HCEC 1CT (cell line): ENCODE measurements at regions not wholly inside any gene's neighbourhood (a gene's known extent, or its start where the extent isn't known, plus 50 kb on each side); places are given as distances from the start of the nearest gene placed in this dataset.

ENCODE experiments used
- DNase-seq: peaks from one replicate; pipeline ENCODE4 v3.0.0-alpha.2; 2017

DNA sequence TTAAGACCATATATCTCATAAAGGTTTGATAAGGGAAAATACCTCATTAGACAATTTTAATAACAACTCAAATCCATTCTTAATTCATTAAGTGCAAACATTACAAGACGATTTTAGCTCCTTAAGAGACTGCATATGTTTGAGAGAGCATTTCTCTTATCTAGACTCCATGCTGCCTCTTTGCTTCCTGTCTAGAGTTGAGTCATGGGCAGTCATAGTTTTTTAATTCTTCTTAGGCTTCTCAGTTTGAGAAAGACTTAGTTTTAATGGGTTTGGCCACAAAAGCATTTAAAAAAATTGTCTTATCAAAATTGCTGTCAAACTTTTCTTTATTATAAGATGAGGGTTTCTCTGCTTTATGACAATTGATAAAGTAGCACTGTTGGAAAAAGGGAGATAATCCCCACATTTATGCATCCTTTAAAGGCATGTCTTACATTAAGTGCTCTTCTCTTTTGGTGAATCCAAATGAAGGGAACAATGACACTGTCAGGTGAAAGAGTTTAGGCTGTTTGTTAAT lies 713.4 kb downstream of the PCDH18 start:
- DNase-seq = no peak

DNA sequence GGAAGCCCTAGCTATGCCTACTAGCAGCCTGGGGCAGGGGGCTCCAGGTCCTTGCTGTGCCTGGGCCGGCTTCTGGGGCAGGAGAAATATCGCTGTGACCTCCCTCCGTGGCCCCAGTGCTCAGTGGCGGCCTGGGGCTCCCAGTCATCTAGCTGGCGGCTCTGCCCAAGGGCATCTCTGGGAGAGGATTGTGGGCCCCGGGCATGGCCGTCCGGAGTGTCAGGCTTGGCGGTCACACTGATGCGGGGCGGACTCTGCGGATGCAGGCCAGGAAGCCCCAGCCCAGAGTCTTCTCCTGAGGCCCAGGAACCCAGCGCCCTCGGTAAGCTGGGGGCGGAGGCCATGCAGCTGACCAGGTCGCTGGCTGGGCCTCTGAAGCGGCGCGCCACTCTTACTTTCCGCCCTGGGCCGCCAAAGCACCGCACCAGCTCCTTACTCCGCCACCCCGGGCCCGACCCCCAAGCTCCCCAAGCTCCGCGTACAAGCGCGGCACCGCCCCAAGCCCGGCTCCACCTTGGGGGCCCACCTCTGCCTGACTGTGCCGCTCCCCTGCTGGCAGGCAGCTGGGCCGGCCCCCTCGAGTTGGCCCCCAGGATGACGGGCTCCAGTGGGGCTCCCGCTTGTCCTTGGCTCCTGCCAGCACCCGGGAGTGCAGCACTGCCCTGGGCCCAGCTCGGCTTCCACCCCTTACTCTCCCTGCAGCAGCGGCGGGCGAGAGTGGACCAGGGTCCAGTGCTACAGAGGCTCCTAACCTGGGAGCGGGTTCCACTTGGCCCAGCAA lies 720.0 kb downstream of the PCDH18 start:
- no peak for DNase-seq

DNA sequence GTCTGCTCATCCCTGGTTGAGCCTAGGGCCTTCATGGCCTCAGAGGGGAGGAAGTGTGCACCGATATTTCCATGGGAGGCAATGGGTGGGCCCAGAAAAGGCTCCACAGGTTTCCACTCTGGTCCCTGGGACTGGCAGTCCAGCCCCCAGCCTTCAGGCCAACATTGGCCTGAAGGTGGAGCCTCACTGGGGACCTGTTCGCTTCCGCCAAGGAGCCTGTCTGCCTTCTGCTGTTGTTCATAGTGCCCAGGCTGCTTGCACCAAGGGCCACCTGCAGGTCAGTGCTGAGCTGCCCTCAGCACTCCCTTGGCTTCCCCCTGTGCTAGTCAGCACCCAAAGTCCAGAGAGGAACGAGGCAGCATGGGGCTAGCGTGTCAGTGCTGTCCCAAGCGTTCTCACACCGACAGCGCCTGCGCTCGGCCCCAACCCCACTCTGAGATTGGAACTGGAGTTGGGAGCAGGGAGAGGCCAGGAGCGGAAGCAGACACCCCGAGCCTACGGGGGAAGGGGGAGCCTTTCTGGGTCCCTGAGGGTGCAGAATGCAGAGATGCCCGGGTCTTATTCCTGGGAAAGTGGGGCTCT lies 720.7 kb downstream of the PCDH18 start:
- no peak for DNase-seq

DNA sequence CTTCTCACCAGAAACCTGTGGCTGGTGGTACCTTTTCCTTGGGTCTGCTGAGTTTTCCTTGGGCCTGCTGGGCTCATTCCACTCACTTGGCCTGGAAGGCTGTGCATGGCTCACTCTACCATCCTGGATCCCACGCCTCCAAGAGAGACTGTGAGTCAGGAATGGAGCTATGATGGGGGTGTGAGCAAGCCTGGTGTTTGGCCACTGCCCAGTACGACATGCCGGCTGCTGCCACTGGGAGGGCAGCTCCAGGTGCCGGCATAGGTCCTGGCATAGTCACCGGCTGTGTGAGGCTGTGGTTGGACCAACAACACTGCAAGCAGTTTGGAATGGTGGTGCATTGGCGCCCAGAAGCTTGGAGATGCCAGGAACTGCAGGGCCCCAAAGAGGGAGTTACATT lies 721.7 kb downstream of the PCDH18 start:
- peak; percentile 1 for DNase-seq

DNA sequence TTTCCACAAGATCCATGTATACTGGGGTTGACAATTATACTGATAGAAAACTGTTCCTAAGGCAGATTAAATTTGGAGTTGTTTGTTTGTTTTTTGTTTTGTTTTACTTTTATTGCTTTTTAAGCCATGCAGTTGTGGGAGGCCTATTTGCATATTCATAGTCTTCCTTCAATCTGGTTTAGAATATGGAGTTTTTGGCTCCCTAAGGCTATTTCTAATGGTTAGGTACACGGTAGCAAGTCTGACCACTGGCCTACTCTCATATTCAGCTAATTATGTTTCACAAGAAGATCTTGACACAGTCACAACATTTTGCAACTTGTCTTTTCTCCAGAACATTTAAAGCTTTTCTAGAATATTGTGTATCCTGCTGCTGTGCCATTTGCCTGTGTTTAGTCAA lies 725.5 kb downstream of the PCDH18 start:
- DNase-seq = no peak

DNA sequence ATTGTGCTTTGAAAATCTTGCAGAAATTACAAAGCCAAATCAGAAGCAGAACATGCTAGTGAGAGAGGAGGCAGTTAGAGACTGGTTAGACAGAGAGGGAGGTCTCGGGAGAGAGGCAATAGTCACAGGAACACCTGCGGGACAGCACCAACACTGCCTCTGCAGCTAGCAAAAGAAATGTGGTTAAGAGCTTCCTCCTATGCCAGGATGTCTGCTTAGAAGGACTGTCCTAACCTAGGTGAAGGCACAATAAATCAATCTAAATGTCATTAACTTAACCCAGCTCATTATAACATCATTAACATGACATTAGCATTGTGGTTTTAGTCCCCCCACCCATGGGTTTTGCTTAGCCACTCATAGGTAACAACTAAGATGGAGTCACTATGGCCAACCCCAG lies 726.7 kb downstream of the PCDH18 start:
- DNase-seq = no peak

DNA sequence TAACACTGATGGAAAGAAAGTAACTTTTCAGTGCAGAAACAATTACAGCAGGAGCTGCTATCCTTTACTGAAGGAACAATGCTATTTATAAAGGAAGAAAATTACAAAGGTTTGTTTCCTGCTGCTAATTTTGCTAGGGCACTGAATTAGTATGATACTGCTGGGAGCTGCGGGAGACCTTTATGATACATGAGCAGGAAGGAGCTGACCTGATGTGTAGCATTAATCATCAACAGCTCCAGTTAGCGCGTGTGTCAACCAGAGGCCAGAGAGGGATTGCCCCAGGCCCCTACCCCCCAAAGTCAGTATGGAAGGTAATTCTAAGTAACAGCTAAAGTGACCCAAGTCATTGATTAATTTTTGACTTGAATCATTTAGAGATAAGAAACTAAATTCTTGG lies 728.9 kb downstream of the PCDH18 start:
- no peak for DNase-seq

DNA sequence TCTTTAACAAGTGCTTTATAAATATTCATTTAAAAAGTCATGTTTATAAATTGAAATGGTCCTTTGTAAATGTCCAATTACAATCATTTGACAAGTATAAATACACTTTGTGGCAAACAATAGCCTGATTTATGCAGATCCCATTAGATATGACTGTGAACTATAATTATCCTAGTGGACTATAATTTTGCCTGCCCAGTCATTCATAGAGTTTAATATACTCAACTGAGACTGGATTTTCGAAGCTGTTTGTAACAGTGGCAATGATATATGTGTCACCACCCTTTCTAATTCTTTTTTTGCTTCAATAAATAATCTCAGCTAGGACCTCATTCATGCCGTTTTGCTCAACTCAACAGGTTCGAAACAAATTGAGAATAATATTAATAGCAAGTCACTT lies 732.0 kb downstream of the PCDH18 start:
- DNase-seq = no peak

DNA sequence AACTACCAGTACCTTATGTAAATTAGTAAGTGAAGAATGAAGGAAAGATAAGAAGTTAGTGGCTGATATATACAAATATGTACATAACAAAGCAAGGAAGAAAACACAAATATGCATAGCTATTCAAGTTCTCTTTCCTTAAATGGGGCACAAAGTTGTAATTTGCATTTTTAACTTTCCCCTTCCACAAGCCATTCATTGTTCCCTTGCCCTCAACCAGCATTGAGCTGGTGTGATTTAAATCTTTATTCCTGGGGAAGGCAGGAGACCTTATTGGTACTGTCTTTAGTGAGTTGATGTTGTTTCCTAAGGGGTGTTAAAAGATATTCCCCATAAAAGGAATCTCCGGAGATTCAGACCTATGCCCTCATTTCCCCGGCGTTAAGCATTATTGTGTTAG lies 735.3 kb downstream of the PCDH18 start:
- DNase-seq = no peak

DNA sequence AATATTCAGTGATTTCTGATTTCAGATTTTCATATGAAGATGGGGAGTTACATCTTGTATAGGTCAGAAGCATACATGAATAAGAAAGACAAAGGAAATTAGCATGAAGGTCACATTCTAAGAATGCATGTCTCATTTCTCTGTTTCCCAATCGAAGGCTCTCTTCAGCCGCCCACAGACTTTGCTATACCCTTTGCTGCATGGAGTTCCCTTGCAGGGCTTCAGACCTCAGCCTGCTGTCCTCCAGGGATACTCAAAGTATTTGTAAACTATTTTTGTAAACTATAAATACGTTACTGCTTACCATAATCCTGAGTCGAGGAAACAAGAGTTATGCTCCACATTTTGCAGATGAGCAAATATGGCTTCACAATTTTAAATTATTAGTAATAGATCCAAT lies 738.4 kb downstream of the PCDH18 start:
- no peak for DNase-seq

DNA sequence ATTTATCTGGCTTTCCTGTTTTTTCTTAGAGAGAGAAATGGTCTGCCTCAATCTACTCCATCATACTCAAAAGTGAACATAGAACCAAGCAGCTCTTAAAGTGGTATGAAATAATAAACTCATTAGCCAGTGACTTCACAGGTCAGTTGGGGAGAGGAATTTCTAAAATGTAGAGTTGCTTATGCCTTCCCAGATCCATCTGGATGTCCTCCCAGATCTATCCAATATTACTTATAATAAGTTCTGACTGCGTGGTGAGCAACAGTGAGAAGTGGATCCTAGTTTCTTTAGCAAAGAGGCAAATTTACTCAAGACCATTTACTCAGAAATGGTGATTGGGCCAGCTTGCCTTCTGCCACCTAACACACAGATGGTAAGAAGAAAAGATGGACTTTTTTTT lies 748.0 kb downstream of the PCDH18 start:
- DNase-seq = no peak

DNA sequence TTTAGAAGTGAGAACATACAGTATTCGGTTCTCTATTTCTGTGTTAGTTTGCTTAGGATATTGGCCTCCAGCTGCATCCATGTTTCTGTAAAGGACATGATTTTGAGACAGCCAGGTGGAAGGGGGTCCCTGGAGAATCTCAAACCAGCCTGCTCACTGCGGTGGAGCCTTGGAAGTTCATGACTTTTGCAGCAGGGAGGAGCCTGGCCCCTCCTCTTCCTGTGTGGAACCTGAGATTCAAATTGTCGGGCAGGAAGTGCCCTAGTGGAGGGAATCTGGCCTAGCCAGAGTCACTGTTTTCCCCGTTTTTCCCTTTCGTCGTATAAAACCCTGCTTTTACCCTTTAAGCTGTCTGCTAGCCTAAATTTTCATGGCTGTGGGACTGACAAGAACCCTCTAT lies 762.6 kb downstream of the PCDH18 start:
- no peak for DNase-seq

DNA sequence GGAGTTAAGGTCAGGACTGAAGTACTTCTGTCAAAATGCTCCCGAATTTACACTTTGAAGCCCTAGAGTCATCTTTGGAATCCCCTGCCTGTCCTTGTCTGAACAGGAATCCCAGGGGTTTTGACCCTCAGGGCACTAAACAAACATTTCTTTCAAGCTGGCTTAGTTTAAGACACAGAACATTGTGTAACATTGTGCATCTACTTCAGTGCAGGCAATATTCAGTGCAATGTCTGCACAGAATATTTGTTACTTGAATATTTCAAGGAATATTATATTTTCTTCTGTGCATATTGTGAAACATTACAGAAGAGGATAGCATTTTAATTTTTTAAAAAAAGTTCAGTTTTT lies 763.4 kb downstream of the PCDH18 start:
- no peak for DNase-seq

DNA sequence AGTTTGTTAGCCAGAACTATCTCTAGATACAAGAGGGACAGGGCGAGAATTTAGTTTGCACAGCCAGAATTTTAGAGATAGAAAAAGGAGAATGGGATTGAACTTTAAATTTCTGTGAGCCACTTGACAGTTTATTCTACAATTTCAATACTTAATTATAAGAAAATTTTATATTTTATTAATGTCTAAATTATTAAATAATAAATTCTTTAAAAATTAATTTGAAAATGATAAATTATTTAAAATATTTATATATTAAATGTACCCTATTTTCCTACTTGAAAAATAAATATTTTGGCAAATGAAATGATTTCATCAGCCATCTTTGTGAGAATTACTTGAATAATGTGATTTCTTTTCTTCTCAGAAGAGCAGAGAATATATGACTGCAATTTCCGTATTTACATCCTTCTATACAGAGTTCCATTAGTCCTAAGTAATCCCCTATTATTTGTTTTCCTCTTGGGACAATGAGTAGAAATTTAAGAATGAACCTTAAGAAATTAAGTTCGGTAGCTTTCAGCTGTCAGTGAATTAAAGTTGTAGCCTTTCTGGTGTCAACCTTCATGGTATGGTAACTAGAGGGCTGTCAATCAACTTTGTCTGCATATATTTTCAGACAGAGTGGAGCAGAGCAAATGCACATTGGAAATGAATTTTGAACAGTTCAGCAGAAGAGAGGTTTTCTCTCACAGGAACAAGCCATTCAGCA lies 763.9 kb downstream of the PCDH18 start:
- no peak for DNase-seq

DNA sequence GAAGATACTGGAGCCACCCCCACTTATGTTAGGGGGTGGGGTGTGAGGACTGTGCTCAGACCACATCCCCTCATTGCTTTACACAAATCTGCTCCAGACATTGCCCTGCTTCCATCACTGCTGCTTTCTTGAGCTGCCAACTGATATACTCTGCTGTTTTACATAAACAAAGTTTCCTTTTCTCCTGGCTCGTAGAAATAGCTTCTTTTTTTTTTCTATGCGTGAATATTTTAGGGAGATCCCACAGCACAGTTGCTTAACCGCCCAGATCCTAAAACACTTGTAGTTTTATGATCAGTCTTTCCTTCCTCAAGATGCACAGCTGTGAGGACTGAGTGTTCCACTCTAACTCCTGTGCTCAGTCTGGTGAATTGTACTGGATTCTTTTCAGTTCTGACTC lies 768.4 kb downstream of the PCDH18 start:
- DNase-seq = no peak

DNA sequence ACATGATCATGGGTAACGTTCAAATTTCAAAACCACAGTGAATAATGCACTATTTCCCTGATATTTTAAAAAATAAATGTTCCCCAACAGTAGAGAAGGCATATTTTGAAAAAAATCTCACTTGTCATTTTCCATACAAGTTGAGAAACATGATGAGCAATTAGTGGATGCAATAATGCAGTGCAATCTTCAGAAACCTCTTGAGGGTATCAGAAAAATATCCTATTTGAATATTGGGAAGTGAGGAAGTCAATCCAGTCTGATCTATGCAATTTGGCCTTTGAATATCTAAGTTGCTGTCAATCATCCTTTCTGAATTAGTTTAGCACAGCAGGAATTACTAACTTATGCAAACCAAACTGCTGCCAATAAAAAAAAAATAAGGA lies 776.8 kb downstream of the PCDH18 start:
- no peak for DNase-seq

DNA sequence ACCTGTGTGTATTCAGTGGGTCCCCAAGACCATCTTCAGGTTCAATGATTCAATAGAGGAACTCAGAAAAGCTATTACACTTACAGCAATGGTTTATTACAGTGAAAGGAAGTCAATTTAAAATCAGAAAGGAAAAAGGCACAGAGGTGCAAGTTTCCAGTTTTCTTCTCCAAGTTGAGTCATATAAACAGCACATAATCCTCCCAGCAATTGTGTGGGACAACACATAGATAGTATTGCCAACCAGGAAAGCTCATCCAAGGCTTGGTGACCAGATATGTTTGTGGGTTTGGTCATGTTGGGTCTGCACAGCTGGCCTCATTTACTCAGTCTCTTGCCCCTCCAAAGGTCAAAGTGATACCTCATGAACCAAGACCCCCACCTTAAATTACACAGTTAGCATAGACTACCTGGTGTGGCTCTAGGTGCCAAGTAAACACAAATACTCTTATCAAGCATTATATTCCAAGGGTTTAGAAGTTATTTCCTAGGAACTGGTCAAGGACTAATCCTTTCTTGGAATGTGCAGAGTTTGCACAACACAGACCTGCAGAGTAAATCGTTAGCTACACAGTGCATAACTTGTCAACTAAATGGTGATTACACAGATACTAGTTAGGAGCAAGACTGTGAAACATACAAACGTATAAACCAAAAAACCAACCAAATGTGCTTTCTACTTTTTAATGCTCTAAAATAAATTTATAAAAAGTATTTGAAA lies 777.3 kb downstream of the PCDH18 start:
- no peak for DNase-seq

DNA sequence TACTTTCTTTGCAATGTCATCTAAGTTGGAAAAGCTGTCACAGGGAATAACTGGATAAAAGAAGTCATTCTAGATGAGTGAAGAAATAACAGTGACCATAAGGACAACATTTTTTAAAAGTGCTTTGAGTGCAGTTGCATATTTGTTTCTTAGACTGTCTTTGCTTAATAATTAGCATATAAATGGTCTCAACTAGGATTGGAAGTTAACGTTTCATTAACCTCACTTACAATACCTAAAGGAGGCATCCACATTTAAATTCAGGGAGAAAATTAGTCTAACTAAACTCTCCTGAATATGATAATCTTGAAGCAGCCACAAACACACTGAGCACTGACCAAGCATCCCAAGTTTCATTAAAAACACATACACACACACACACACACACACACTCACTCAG lies 780.7 kb downstream of the PCDH18 start:
- DNase-seq = no peak

DNA sequence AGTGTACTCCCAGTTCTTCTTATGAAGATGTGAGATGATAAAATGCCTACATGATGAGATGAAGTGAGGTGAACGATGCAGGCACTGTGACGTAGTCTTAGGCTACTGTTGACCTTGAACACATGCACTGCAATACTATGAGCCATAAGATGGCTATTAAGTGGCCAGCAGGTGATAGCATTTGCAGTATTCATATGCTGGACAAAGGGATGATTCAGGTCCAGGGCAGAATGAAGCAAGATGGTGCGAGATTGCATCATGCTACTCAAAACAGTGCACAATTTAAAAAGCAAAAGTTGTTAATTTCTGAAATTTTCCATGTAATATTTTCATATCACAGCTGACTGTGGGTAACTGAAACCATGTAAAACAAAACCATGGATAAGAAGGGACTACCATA lies 781.4 kb downstream of the PCDH18 start:
- DNase-seq = peak; percentile 9

DNA sequence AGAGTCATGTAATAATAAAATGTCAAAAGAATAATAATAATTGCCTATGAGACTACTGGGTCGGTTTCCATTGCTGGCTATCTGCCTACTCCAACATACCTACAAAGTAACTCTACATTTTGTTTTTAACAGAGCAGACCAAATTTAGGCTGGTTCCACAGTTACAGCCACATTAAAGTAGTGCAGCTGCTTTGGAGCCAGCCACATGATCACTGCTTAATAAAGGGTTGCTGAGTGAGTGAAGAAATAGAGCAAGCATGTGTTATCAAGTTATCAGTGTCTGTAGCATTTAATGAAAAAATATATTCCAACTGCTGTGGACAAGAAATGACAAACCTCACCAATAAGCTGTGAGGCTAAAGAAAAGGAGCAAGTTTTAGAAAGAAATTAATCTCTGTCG lies 782.3 kb downstream of the PCDH18 start:
- DNase-seq = no peak

DNA sequence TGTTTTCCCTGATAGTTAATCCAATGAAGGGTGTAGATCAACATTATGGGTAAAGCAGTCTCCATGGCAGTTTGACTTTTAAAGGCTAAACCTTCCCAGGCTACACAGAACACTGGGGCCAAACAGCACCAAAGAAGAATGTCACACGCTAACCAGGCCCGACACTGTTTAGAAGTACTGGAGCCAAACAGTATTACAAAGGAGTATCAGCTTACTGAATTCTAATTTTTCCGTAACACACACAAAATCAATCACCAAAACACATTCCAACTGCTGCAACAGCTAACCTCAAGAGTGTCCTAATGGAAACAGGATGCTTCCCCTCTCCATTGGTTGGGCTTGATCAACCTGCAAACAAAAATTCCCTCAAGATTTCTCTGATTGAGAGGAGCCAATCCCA lies 783.5 kb downstream of the PCDH18 start:
- DNase-seq = no peak

DNA sequence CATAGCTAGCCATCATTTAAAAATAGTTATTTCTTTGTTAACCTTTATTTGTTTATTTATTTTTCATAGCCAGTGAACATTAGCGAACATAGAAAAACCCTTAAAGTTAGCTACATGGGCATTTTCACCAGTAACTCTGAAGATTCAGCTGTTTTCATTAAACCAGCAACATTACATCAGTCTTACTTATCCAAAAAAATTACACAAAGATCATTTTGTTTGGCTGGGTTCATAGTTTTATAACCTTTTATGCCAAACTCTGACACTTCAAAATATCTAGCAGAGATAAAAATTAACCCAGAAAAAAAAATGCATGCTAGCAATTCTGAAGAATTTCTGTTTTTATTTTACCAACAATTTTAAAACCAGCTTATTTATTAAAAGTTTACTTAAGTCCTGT lies 784.1 kb downstream of the PCDH18 start:
- no peak for DNase-seq

DNA sequence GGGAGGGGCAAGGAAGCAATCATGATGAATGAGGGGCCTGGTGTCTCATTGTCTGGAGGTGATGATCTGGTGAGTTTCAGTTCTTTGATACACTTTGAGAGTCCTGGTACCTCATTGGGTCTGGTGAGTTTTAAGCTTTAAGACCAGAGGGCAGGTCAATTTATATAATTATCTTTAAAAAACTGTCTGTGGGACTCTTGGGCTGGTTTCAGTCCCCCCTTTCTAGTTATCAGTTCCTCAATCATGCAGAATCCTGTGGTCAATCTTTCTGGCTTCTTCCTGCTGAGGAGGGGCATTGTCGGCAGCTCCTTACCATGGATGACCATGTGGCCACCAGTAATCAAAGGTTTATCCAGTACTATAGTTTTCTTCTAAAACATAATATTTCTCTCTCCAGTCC lies 789.1 kb downstream of the PCDH18 start:
- no peak for DNase-seq

DNA sequence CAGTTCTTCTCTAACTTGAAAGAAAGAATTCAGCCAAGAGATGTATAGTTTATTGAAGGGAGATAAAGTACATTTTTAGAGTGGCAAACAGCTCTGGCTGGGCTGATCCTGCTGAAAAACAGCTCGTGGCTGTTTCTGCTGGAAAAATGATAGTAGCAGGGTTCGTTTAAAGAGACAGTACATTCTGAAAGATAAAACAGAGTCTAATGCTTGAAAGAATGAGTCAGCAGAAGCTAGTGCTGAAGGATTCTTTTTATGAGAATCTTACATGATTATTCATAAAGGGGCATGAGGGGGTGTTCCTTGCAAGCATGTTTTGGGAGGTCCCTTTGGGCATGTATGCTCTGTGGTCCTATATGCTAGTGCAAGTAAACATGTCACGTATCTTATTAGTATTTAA lies 790.0 kb downstream of the PCDH18 start:
- DNase-seq = peak; percentile 2
